ENCODE measurements at regions not wholly inside any gene's neighbourhood (a gene's known extent, or its start where the extent isn't known, plus 50 kb on each side); places are given as distances from the start of the nearest gene placed in this dataset.

DNA sequence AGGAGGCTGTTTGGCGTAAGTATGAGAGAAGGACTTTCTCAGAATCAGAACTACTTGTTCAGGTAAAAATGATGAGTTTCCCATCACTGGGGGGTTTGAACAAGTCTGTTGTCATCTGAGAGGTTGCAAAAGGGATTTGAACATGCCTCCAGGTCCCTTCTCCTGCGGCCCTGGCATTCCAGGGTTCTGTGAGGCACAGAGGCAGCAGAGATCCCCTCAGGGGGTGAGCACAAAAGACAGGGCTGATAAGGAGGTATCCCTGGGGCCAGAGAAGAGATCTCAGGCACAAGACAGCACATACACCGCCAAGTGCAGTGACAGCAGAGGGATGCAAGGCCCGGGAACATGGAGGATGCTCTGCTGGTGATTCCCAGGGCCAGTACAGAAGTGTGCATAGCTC lies 275.8 kb upstream of the TSHZ3 start:
- H3K4me1 ChIP-seq (ENCODE audit: control insufficient read depth, low read depth, low read length) = no peaks in the 10 kb centered on the region
- no peak overlapping the region for H3K27ac ChIP-seq (ENCODE audit: low read depth, low read length)
- no peaks in the 10 kb centered on the region for H3K79me1 ChIP-seq (ENCODE audit: low read length)
- H2BK120ac ChIP-seq (ENCODE audit: low read depth, low read length) = no peak overlapping the region
- no CpG with 5 or more reads among the region's 4 CpGs for WGBS (ENCODE audit: extremely low coverage, insufficient coverage, low lambda C conversion rate)
- no peaks in the 10 kb centered on the region for H3K27me3 ChIP-seq (ENCODE audit: insufficient read depth, low read length, poor library complexity)
- H3K36me3 ChIP-seq (ENCODE audit: control insufficient read depth, insufficient read depth, low read length) = no peaks in the 10 kb centered on the region
- H3K18ac ChIP-seq (ENCODE audit: low read length) = no peak overlapping the region
- H2BK15ac ChIP-seq (replicated peaks; ENCODE audit: low read depth) = no peak overlapping the region
- H4K8ac ChIP-seq (ENCODE audit: low read depth, low read length) = no peak overlapping the region
- no peak overlapping the region for H2BK5ac ChIP-seq (ENCODE audit: low read length)
- peak; percentile 20 for DNase-seq
- no peak overlapping the region for H3K4me3 ChIP-seq (ENCODE audit: low read length)
- no peaks in the 10 kb centered on the region for H3K79me2 ChIP-seq (ENCODE audit: control insufficient read depth, insufficient read depth, low read length)
- no peak overlapping the region for H3K56ac ChIP-seq (ENCODE audit: low read length)
- H3K4ac ChIP-seq (ENCODE audit: low read depth, low read length) = no peak overlapping the region
- H3K23ac ChIP-seq (ENCODE audit: low read length) = no peak overlapping the region
- no peak overlapping the region for H2AK5ac ChIP-seq (ENCODE audit: low read length)
- no peak overlapping the region for H3K4me2 ChIP-seq (ENCODE audit: low read length)
- H3K9ac ChIP-seq (ENCODE audit: low read length) = no peak overlapping the region
- H4K5ac ChIP-seq (ENCODE audit: low read length) = no peak overlapping the region

DNA sequence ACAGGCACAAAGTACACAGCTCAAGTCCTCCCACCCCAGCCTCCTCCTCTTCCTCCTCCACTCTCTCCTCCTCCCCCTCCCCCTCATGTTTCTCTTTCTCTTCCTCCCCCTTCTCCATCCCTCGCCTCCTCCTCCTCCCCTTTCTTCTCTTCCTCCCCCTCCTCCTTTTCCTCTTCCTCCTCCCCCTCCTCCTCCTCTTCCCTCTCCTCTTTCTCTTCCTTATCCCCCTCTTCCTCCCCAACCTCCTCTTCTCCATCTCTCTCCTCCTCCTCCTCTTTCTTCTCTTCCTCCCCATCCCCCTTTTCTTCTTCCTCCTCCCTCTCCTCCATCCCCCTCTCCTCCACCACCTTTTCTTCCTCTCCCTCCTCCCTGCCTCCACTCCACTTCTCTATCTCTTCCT lies 276.3 kb upstream of the TSHZ3 start:
- no peak for DNase-seq
- no CpG with 5 or more reads among the region's 1 CpG for whole genome bisulfite sequencing (ENCODE audit: extremely low coverage, insufficient coverage, low lambda C conversion rate)

DNA sequence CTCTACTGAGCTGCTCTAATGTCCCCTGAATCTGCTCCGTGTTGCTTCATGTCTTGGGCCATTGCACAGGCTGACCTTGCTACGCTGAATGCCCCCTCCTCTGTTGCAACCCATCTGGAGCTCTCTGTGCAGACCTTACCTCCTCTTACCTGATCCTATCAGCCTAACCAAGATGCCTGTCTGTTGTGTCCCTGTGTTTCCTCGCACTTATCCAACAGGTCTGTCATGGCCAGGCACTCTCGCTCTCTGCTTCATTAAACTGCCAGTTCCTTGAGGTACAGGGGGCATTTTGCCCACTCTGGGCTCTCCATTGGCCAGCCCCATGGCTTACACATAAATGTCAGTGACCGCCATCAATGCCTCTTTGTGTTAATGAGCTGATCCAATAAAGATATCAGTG lies 277.7 kb upstream of the TSHZ3 start:
- Histone ChIP-seq H2BK15ac (replicated peaks; ENCODE audit: low read depth) (no peak overlapping the region), H3K4me2 (ENCODE audit: low read length) (no peak overlapping the region), H3K27me3 (ENCODE audit: insufficient read depth, low read length, poor library complexity) (no peaks in the 10 kb centered on the region), H3K23ac (ENCODE audit: low read length) (no peak overlapping the region), H3K79me2 (ENCODE audit: control insufficient read depth, insufficient read depth, low read length) (no peaks in the 10 kb centered on the region), H3K56ac (ENCODE audit: low read length) (no peak overlapping the region), H2BK5ac (ENCODE audit: low read length) (no peak overlapping the region), H4K8ac (ENCODE audit: low read depth, low read length) (no peak overlapping the region), H3K18ac (ENCODE audit: low read length) (no peak overlapping the region), H3K4me1 (ENCODE audit: control insufficient read depth, low read depth, low read length) (no peaks in the 10 kb centered on the region), H2AK5ac (ENCODE audit: low read length) (no peak overlapping the region), H3K4me3 (ENCODE audit: low read length) (no peak overlapping the region), H3K36me3 (ENCODE audit: control insufficient read depth, insufficient read depth, low read length) (no peaks in the 10 kb centered on the region), H4K5ac (ENCODE audit: low read length) (no peak overlapping the region), H2BK120ac (ENCODE audit: low read depth, low read length) (no peak overlapping the region), H3K4ac (ENCODE audit: low read depth, low read length) (no peak overlapping the region), H3K27ac (ENCODE audit: low read depth, low read length) (no peak overlapping the region), H3K9ac (ENCODE audit: low read length) (no peak overlapping the region), H3K79me1 (ENCODE audit: low read length) (no peaks in the 10 kb centered on the region)
- no peak for DNase-seq
- no CpG with 5 or more reads among the region's 5 CpGs for WGBS (ENCODE audit: extremely low coverage, insufficient coverage, low lambda C conversion rate)

More for the DNA sequence above, 276.3 kb upstream of the TSHZ3 start:
- Histone ChIP-seq H3K9ac (ENCODE audit: low read length) (no peak overlapping the region), H2BK5ac (ENCODE audit: low read length) (no peak overlapping the region), H3K4me2 (ENCODE audit: low read length) (no peak overlapping the region), H4K5ac (ENCODE audit: low read length) (no peak overlapping the region), H2BK15ac (replicated peaks; ENCODE audit: low read depth) (no peak overlapping the region), H3K27me3 (ENCODE audit: insufficient read depth, low read length, poor library complexity) (no peaks in the 10 kb centered on the region), H3K18ac (ENCODE audit: low read length) (no peak overlapping the region), H3K27ac (ENCODE audit: low read depth, low read length) (no peak overlapping the region), H3K56ac (ENCODE audit: low read length) (no peak overlapping the region), H2AK5ac (ENCODE audit: low read length) (no peak overlapping the region), H3K79me2 (ENCODE audit: control insufficient read depth, insufficient read depth, low read length) (no peaks in the 10 kb centered on the region), H3K4me3 (ENCODE audit: low read length) (no peak overlapping the region), H2BK120ac (ENCODE audit: low read depth, low read length) (no peak overlapping the region), H4K8ac (ENCODE audit: low read depth, low read length) (no peak overlapping the region), H3K79me1 (ENCODE audit: low read length) (no peaks in the 10 kb centered on the region), H3K4me1 (ENCODE audit: control insufficient read depth, low read depth, low read length) (no peaks in the 10 kb centered on the region), H3K4ac (ENCODE audit: low read depth, low read length) (no peak overlapping the region), H3K23ac (ENCODE audit: low read length) (no peak overlapping the region), H3K36me3 (ENCODE audit: control insufficient read depth, insufficient read depth, low read length) (no peaks in the 10 kb centered on the region)

DNA sequence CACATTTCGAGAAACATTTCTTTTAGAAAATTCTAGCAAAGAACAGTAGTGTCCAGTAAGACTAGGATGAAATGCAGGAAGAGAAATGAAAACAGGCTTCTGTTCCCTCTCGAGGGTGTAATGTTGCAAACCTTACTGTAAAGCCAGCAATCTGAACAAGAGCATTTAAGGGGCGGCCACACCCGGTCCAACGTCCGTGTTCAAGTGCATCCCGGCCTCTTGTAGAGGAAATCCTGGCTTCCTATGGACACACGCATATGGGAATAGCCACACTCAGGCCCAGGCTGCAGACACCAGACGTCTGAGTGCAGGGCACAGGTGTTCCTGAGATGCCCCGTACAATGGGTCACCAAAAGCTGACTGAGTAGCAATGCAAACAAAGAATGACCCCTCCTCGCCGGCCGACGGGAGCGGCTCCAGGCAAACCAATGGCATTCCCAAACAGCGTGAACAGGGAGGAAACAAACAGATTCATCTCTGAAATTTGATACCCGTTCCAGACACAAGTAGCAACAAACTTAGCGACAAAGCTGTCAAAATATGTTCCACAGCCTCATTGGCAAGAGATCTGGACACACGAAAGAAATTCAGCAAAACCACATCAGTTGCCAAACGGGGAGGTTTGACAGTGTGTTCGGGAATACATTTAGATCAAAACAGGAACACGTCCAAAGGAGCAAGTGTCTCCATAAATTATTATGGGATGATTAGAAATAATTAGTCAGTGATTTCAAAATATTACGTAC lies 278.6 kb upstream of the TSHZ3 start:
- no CpG with 5 or more reads among the region's 23 CpGs for WGBS (ENCODE audit: extremely low coverage, insufficient coverage, low lambda C conversion rate)
- Histone ChIP-seq H3K79me2 (ENCODE audit: control insufficient read depth, insufficient read depth, low read length) (no peaks in the 10 kb centered on the region), H3K18ac (ENCODE audit: low read length) (no peak overlapping the region), H3K23ac (ENCODE audit: low read length) (no peak overlapping the region), H2BK120ac (ENCODE audit: low read depth, low read length) (no peak overlapping the region), H2BK15ac (replicated peaks; ENCODE audit: low read depth) (no peak overlapping the region), H3K27ac (ENCODE audit: low read depth, low read length) (no peak overlapping the region), H3K4ac (ENCODE audit: low read depth, low read length) (no peak overlapping the region), H4K8ac (ENCODE audit: low read depth, low read length) (no peak overlapping the region), H3K79me1 (ENCODE audit: low read length) (no peaks in the 10 kb centered on the region), H3K4me2 (ENCODE audit: low read length) (no peak overlapping the region), H3K4me3 (ENCODE audit: low read length) (no peak overlapping the region), H3K27me3 (ENCODE audit: insufficient read depth, low read length, poor library complexity) (no peaks in the 10 kb centered on the region), H3K4me1 (ENCODE audit: control insufficient read depth, low read depth, low read length) (no peaks in the 10 kb centered on the region), H2BK5ac (ENCODE audit: low read length) (no peak overlapping the region), H2AK5ac (ENCODE audit: low read length) (no peak overlapping the region), H3K9ac (ENCODE audit: low read length) (no peak overlapping the region), H3K56ac (ENCODE audit: low read length) (no peak overlapping the region), H3K36me3 (ENCODE audit: control insufficient read depth, insufficient read depth, low read length) (no peaks in the 10 kb centered on the region), H4K5ac (ENCODE audit: low read length) (no peak overlapping the region)
- no peak for DNase-seq

DNA sequence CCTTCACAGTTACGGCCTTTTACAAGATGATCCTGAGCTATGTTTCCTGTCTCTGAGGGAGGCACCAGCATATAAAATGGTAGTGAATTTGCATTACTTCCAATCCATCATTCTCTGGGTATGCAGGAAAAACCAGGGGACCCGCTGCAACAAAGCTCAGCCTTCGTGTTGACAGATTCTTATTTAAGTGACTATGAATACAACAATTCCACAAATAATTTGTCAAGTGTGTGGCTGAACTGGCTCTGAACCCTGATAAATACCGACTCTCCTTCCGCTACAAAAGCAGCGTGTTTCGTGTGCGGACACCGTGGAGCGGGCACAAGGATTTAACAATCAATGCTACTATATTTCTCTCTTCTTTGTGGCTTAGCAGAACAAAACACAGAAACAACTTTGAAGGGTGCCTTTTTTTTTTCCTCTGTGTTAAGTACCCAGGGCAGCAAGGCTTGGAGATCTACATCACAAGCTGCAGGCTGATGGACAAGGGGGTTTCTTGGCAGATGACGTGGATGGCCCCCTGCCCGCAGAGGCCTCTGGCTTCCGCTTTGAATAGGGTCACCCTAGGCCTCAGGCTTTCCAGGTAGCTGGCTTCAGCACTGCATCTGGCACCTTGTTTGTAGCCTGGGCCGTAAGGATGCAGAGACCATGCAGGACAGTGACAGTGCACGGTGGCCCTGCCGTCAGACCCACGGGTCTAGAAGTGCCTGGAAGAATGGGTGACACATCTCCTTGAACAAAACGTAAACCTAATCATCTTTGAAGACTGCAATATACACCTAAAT lies 280.5 kb upstream of the TSHZ3 start:
- no CpG with 5 or more reads among the region's 18 CpGs for WGBS (ENCODE audit: extremely low coverage, insufficient coverage, low lambda C conversion rate)
- H3K79me1 ChIP-seq (ENCODE audit: low read length) = no peaks in the 10 kb centered on the region
- H2BK5ac ChIP-seq (ENCODE audit: low read length) = no peak overlapping the region
- no peak overlapping the region for H3K56ac ChIP-seq (ENCODE audit: low read length)
- H2AK5ac ChIP-seq (ENCODE audit: low read length) = no peak overlapping the region
- no peak overlapping the region for H3K27ac ChIP-seq (ENCODE audit: low read depth, low read length)
- H3K4ac ChIP-seq (ENCODE audit: low read depth, low read length) = no peak overlapping the region
- no peak overlapping the region for H2BK120ac ChIP-seq (ENCODE audit: low read depth, low read length)
- no peaks in the 10 kb centered on the region for H3K36me3 ChIP-seq (ENCODE audit: control insufficient read depth, insufficient read depth, low read length)
- no peaks in the 10 kb centered on the region for H3K4me1 ChIP-seq (ENCODE audit: control insufficient read depth, low read depth, low read length)
- H3K4me3 ChIP-seq (ENCODE audit: low read length) = no peak overlapping the region
- no peaks in the 10 kb centered on the region for H3K27me3 ChIP-seq (ENCODE audit: insufficient read depth, low read length, poor library complexity)
- H4K8ac ChIP-seq (ENCODE audit: low read depth, low read length) = no peak overlapping the region
- no peak overlapping the region for H3K18ac ChIP-seq (ENCODE audit: low read length)
- no peaks in the 10 kb centered on the region for H3K79me2 ChIP-seq (ENCODE audit: control insufficient read depth, insufficient read depth, low read length)
- DNase-seq = no peak
- H3K9ac ChIP-seq (ENCODE audit: low read length) = no peak overlapping the region
- H3K23ac ChIP-seq (ENCODE audit: low read length) = no peak overlapping the region
- H3K4me2 ChIP-seq (ENCODE audit: low read length) = no peak overlapping the region
- H2BK15ac ChIP-seq (replicated peaks; ENCODE audit: low read depth) = no peak overlapping the region
- no peak overlapping the region for H4K5ac ChIP-seq (ENCODE audit: low read length)

All from mesendoderm (in vitro differentiated cells).